ENCODE measurements at regions not wholly inside any gene's neighbourhood (a gene's known extent, or its start where the extent isn't known, plus 50 kb on each side); places are given as distances from the start of the nearest gene placed in this dataset.

- no peaks in the 10 kb centered on the region for H3K9me3 Mint-ChIP-seq (ENCODE audit: unreplicated experiment)
- H3K36me3 Mint-ChIP-seq (ENCODE audit: unreplicated experiment): no peaks in the 10 kb centered on the region
- no peak overlapping the region for H3K4me3 Mint-ChIP-seq (ENCODE audit: unreplicated experiment)
- TF ChIP-seq, protein P1, sequence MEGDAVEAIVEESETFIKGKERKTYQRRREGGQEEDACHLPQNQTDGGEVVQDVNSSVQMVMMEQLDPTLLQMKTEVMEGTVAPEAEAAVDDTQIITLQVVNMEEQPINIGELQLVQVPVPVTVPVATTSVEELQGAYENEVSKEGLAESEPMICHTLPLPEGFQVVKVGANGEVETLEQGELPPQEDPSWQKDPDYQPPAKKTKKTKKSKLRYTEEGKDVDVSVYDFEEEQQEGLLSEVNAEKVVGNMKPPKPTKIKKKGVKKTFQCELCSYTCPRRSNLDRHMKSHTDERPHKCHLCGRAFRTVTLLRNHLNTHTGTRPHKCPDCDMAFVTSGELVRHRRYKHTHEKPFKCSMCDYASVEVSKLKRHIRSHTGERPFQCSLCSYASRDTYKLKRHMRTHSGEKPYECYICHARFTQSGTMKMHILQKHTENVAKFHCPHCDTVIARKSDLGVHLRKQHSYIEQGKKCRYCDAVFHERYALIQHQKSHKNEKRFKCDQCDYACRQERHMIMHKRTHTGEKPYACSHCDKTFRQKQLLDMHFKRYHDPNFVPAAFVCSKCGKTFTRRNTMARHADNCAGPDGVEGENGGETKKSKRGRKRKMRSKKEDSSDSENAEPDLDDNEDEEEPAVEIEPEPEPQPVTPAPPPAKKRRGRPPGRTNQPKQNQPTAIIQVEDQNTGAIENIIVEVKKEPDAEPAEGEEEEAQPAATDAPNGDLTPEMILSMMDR (IDR thresholded peaks at IDR 0.05; ENCODE audit: partially characterized antibody, unreplicated experiment): no peak
- no peaks in the 10 kb centered on the region for H3K27me3 Mint-ChIP-seq (ENCODE audit: unreplicated experiment)
- H3K27ac Mint-ChIP-seq (ENCODE audit: unreplicated experiment): no peak overlapping the region
- peaks cover 11% of the 10 kb centered on the region for H3K4me1 Mint-ChIP-seq (ENCODE audit: low read depth, unreplicated experiment)
- DNase-seq: no peak
These were observed 620.9 kb upstream of the CADM1 start for GRCh38 chr11:116124922-116125714.

DNA sequence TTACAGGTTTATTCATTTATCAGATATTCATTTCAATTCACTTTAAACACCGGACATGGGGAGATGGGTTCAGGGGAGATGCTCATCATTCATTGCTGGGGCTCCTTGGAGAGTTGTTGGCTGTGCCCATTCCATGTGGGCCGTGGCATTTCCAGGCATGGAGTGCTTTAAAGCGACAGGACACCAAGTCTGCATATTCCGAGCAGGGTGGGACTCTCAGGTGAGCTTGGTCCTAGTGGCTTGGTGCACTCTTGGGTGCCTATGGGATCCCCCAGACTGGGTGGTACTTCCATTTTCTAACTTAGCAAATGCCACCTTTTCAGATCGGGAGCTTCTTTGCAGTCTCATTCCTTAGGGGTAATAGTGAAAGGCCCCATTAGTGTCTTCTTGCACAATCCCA lies 619.5 kb upstream of the CADM1 start:
- no peak overlapping the region for H3K27ac Mint-ChIP-seq (ENCODE audit: unreplicated experiment)
- H3K4me3 Mint-ChIP-seq (ENCODE audit: unreplicated experiment): no peak overlapping the region
- DNase-seq: no peak
- no peaks in the 10 kb centered on the region for H3K36me3 Mint-ChIP-seq (ENCODE audit: unreplicated experiment)
- H3K27me3 Mint-ChIP-seq (ENCODE audit: unreplicated experiment): peaks cover 2% of the 10 kb centered on the region
- TF ChIP-seq, protein P1 (IDR thresholded peaks at IDR 0.05; ENCODE audit: partially characterized antibody, unreplicated experiment): no peak
- peaks cover 2% of the 10 kb centered on the region for H3K9me3 Mint-ChIP-seq (ENCODE audit: unreplicated experiment)
- H3K4me1 Mint-ChIP-seq (ENCODE audit: low read depth, unreplicated experiment): peaks cover 11% of the 10 kb centered on the region

GRCh38 chr11:116122697-116123472 lies 618.7 kb upstream of the CADM1 start:
- Mint-ChIP-seq H3K36me3 (ENCODE audit: unreplicated experiment) (peaks cover 8% of the 10 kb centered on the region), H3K4me3 (ENCODE audit: unreplicated experiment) (no peak overlapping the region), H3K27me3 (ENCODE audit: unreplicated experiment) (peaks cover 2% of the 10 kb centered on the region), H3K4me1 (ENCODE audit: low read depth, unreplicated experiment) (peaks cover 11% of the 10 kb centered on the region), H3K27ac (ENCODE audit: unreplicated experiment) (no peak overlapping the region), H3K9me3 (ENCODE audit: unreplicated experiment) (peaks cover 2% of the 10 kb centered on the region)
- no peak for DNase-seq
- TF ChIP-seq, protein P1 (IDR thresholded peaks at IDR 0.05; ENCODE audit: partially characterized antibody, unreplicated experiment): no peak

DNA sequence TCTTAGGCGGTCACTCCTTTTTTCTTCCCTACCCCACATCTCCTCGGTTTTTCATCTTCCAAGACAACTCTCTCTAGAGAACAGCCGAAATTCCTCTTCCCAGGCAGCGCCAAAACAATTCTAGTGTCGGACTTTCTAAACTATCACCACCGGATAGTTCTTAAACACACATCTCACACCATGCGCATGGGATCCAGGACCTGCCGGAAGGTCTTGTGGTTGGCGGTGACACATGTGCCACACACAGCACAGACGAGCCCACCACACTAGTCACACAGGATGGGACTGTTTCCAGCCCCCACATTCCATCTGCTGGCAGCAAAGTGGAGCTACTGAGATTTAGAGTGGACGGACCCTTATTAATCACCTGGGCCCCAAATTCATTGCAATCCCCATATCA lies 614.9 kb upstream of the CADM1 start:
- TF ChIP-seq, protein P1 (IDR thresholded peaks at IDR 0.05; ENCODE audit: partially characterized antibody, unreplicated experiment): no peak
- H3K4me3 Mint-ChIP-seq (ENCODE audit: unreplicated experiment): no peak overlapping the region
- DNase-seq: no peak

GRCh38 chr11:116118138-116118470 lies 613.9 kb upstream of the CADM1 start:
- Mint-ChIP-seq H3K4me3 (ENCODE audit: unreplicated experiment) (no peak overlapping the region), H3K4me1 (ENCODE audit: low read depth, unreplicated experiment) (peaks cover 12% of the 10 kb centered on the region), H3K27me3 (ENCODE audit: unreplicated experiment) (peaks cover 2% of the 10 kb centered on the region), H3K9me3 (ENCODE audit: unreplicated experiment) (peaks cover 4% of the 10 kb centered on the region), H3K36me3 (ENCODE audit: unreplicated experiment) (peaks cover 23% of the 10 kb centered on the region), H3K27ac (ENCODE audit: unreplicated experiment) (no peak overlapping the region)
- TF ChIP-seq, protein P1 (IDR thresholded peaks at IDR 0.05; ENCODE audit: partially characterized antibody, unreplicated experiment): no peak
- DNase-seq: no peak

More for the DNA sequence above, 614.9 kb upstream of the CADM1 start:
- Mint-ChIP-seq H3K27me3 (ENCODE audit: unreplicated experiment) (peaks cover 2% of the 10 kb centered on the region), H3K36me3 (ENCODE audit: unreplicated experiment) (peaks cover 20% of the 10 kb centered on the region), H3K27ac (ENCODE audit: unreplicated experiment) (no peak overlapping the region), H3K9me3 (ENCODE audit: unreplicated experiment) (peaks cover 2% of the 10 kb centered on the region), H3K4me1 (ENCODE audit: low read depth, unreplicated experiment) (peaks cover 8% of the 10 kb centered on the region)
